ENCODE measurements at regions not wholly inside any gene's neighbourhood (a gene's known extent, or its start where the extent isn't known, plus 50 kb on each side); places are given as distances from the start of the nearest gene placed in this dataset.

DNA sequence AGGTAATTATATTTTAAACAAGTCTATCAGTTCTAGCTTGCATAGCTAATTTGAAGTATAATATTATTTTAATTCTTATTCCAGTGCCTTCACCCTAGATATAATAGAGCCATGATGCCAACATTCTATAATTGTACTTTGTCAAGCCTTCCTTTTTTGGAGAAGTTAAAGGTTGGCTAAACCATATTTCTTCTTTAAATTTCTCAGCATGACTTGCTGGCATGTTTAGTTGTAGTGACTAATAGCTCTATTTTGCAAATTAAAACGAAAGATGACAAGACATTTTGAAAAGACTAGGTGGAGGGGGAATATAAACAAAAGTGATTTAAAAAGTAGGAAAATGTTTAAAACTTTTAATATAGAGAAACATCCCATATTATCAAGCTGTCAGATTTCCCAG is 400.7 kb downstream of the PSAT1 start:
- TF ChIP-seq, protein P1, sequence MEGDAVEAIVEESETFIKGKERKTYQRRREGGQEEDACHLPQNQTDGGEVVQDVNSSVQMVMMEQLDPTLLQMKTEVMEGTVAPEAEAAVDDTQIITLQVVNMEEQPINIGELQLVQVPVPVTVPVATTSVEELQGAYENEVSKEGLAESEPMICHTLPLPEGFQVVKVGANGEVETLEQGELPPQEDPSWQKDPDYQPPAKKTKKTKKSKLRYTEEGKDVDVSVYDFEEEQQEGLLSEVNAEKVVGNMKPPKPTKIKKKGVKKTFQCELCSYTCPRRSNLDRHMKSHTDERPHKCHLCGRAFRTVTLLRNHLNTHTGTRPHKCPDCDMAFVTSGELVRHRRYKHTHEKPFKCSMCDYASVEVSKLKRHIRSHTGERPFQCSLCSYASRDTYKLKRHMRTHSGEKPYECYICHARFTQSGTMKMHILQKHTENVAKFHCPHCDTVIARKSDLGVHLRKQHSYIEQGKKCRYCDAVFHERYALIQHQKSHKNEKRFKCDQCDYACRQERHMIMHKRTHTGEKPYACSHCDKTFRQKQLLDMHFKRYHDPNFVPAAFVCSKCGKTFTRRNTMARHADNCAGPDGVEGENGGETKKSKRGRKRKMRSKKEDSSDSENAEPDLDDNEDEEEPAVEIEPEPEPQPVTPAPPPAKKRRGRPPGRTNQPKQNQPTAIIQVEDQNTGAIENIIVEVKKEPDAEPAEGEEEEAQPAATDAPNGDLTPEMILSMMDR (IDR thresholded peaks at IDR 0.05; ENCODE audit: low read depth, low read length): no peak
- no peak for TF ChIP-seq EZH2phosphoT487 (IDR thresholded peaks at IDR 0.05; ENCODE audit: low read depth)
